GM18861 (cell line): ENCODE measurements at regions not wholly inside any gene's neighbourhood (a gene's known extent, or its start where the extent isn't known, plus 50 kb on each side); places are given as distances from the start of the nearest gene placed in this dataset.
"Not testable (repeated sequence)": the region's sequence is repeated elsewhere in the genome, so short reads cannot be mapped to it uniquely, and the experiment has no call there.

ENCODE experiments used
- ATAC-seq: cut with Tn5 transposase; IDR thresholded peaks from one replicate; pipeline ENCODE4 v1.9.1; 2021; ENCODE audit not compliant: unreplicated experiment

DNA sequence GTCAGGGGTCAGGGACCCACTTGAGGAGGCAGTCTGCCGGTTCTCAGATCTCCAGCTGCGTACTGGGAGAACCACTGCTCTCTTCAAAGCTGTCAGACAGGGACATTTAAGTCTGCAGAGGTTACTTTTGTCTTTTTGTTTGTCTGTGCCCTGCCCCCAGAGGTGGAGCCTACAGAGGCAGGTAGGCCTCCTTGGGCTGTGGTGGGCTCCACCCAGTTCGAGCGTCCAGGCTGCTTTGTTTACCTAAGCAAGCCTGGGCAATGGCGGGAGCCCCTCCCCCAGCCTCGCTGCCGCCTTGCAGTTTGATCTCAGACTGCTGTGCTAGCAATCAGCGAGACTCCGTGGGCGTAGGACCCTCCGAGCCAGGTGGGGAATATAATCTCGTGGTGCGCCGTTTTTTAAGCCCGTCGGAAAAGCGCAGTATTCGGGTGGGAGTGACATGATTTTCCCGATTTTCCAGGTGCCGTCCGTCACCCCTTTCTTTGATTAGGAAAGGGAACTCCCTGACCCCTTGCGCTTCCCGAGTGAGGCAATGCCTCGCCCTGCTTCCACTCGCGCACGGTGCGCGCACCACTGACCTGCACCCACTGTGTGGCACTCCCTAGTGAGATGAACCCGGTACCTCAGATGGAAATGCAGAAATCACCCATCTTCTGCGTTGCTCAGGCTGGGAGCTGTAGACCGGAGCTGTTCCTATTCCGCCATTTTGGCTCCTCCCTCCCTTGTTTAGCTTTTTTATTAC, 268.6 kb upstream of the SATB1 start:
- not testable (repeated sequence) for ATAC-seq

DNA sequence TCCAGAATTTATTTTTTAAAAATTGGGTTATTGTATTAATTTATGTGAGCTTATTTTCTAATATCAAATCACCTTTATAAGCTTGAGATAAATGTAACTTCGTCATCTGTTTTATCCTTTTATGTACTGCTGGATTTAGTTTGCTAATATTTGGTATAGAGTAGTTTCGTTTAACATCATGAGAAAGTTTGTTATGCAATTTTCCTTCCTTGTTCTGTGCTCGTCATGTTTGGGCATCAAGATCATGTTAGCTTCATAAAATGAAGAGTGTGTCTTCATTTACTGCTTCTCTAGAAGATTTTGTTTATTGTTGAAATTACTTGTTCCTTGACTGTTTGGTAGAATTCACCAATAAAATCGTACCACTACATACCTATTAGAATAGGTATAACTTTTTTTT, 262.1 kb upstream of the SATB1 start:
- ATAC-seq: no peak

DNA sequence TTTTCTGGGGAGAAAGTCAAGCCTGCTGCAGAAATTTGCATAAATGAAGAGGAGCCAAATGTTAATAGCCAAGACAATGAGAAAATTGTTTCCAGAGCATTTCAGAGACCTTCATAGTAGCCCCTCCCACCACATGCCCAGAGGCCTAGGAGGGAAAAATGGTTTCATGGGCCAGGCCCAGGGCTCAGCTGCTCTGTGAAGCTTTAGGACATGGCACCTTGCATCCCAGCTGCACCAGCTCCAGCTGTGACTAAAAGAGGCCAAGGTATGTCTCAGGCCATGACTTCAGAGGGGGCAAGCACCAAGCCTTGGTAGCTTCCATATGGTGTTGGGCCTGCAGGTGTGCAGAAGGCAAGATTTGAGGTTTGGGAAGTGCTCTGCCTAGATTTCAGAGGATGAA, 258.8 kb upstream of the SATB1 start:
- ATAC-seq: no peak

DNA sequence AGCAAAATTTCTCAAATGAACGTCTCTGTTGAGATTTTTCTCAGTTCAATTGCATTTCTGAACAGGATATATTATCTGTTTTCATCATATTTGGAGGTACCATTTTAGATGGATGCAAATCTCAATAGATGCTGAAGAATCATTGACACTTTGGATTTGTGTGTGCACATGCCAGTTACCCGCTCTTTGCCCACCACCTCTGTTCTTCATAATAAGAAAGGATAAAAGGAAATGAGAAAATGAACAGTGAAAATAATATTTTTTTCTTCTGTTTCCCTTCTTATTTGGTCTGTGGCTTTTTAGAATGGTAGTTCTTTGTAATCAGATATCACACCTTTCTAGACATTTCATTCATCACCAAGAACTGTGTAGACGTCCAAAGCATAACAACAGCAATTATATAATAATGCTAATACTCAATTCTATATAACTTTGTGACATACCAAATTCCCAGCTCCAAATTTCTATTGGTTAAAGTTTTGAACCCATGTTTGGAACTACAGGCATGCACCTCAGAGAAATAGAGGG, 256.7 kb upstream of the SATB1 start:
- ATAC-seq: no peak

DNA sequence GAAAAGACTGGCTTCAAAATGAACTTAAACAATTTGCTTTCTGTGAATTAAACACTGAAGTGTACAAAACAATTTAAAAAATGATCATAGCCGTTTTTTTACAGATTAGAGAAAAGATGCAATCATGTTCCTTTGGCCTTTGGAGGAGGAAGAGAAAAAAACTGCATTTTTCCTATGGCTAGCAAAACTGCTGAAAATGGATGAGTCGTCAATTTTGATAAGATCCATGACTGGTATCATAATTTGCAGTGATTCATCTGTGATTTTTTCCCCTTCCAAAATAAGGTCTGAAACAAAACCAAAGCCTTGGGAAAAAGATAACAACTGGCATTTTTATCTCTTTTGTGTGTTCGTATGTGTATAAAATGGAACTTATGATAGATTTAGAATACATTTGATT, 255.6 kb upstream of the SATB1 start:
- ATAC-seq: no peak

DNA sequence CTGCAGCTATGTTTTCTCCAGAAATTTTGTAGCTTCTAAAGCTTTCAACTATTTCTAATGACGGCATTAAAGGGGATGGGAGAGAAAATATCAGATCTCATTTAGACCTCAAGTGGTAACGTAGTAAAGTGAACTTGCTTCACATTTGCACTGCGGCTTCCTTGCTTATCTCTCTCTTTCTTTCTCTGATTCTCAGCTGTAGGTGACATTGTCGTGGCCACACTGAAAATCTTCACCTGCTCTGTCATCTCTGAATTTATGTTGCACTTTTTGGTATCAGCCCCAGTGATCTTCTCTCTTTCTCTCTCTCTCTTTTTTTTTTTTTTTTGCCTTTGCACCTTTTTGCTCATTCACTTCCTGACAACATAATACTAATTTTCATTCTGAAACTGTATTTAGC, 254.1 kb upstream of the SATB1 start:
- no peak for ATAC-seq

DNA sequence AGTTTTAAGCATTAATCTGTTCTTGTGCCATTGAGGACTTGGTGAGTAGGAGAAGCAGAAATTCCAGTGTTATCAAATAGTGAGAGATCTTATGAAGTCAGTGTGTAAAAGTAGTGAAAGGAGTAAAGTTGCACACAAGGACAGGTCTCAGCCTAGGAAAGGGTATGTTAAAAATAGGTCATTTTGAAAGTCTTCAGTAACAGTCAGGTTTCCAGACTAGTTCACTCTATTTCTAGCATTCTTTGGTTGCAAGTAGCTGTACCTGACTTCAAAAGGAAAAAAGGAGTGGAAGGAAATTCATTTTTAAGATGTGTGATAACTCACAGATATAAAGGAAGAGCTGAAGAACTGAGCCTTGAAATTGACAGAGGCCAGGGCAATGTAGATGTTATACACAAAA, 250.1 kb upstream of the SATB1 start:
- ATAC-seq: no peak

DNA sequence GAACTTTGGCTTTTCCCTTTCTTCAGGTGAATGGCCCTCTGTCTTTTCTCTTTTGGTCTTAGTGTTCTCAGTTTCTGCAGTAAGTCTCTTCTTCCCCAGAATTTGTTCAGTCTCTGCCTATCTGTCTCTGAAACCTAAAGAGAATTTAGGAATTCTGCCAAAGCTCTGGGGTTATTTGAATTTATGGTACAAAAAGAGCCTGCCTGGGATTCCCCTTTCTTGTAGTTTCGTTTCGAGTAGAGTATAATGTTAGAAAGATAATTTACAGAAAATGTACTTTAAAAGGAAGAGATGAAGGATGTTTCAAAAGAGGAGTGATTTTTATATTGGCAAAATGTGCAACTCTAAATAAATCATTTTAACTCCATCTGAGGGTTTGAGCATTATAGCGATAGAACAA, 247.4 kb upstream of the SATB1 start:
- ATAC-seq: no peak

DNA sequence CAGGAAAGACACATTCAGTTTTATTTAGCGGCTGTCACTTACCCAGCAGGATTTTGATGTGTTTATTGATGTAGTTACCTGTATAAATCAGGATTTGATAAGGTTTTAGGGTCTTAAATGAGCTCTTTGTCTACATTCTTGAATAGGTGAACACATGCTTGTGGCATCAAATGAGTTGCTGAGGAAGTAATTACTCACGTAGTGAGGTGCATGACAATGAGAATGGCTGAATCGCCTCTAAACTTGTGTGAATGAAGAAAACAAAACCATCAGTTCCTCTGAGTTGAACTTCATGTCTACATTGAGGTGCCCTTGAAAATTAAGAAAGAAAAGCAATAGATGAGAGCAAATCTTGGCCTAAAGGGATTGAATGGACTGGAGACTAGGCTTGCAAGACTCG, 245.6 kb upstream of the SATB1 start:
- ATAC-seq: no peak

DNA sequence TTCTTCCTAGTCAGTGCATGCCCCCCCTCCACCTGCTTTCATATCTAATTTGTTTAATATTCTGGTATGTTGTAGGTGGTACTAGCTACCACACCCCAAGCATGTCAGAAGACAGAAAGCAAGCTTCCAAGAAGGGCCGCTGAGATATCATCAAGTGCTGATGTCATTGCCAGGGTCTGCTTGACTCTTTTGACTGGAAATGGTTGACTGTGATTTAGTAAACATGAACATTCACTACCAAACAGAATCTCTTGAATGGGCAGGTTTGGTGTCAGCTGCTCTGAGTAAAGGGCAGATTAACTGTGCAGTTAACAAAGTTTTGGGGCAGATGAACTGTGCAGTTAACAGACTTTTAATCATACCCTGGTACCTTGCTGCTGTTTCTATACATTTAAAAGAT, 244.2 kb upstream of the SATB1 start:
- ATAC-seq: no peak

DNA sequence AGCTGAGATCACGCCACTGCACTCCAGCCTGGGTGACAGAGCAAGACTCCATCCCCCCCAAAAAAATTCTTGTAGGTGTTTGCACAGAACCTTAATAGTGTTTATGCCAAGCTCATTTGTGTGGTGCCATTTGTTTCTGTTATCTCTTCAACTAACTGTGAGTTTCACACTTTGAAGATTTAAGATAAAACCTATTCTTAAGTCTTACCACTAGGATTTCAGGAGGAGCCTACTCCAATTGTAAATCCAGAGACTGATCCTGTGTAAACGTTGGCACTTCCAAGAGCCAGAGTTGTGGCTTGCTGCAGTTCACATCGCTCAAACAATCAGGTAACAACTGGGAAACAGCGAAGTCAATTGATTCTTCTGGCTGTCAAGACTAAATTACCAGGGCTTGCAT, 242.4 kb upstream of the SATB1 start:
- ATAC-seq: no peak

DNA sequence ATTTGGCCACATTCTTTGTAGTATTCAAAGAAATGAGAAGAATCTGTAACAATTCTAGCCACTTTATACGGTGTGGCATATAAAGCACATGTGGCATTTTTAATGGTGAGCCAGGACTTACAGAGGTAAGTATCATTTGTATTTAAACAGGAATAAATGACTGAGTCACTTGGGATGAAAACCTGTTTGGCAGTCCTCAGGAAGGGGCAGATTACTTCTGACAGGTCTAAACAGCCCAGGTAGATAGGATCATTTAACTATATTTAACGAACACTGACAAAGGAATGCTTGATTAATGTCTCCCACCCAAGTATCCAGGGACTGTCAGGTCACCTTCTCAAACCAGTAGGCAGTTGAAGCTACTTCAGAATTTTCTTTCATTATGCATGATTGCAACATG, 241.5 kb upstream of the SATB1 start:
- no peak for ATAC-seq

DNA sequence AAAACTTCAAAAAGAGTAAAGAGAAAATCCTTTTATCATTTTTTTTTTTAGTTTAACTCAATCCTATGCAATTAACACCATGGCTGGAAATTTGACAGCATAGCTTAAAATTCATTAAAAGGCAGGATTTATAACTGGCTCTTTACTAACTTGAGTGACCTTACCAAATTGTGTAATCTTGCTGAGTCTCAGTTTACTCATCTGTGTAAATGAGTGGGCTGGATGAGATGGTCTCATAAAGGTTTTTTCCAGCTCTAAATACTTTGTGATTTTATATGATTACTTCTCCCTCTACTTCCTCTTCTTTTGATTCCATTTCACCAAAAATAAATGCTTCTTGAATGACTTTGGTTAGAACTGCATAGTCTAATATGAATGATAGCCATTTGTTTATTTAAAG, 234.9 kb upstream of the SATB1 start:
- ATAC-seq: no peak

DNA sequence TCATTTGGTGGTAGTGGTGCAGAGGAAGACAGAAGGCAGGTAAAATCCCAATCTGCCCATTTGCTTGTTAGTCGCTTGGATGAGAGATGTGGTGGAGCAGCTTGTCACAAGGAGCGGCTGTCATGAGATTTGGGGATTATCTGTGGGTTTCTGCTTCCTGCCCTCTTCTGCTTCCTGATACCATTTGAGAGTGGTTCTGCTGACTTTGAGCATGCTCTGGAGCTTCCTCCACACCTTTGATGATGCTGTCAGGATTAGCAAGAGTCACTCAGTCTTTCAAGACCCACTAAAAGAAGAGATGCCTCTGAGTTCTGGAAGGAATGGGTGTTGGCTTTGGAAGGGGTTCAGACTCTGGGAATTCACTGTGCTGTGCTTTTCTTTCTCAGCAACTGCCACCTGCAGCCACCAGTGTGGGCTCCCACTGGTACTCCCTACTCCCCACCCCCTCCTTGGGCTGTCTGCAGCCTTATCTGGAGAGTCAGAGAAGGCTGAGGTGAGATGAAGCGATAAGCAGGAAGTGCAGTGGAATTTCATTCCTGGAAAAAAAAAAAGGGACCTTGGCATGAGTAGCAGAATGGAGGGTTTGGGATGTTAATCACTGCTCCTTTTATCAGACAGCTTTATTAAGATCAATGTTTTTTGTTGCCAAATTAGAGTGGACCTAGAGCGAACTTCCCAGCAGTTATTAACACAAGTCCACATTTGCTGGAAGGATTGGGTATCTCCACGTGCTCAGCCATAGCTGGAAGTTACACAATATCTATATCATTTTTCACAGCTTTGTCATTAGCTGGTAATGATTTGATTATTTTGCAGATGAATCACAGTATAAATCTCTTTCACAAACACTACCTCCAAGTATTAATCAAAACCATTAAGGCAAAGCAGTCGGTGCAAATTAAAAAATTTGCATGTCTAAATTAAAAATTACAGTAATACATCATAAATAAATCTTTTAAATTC, 233.0 kb upstream of the SATB1 start:
- ATAC-seq: no peak

DNA sequence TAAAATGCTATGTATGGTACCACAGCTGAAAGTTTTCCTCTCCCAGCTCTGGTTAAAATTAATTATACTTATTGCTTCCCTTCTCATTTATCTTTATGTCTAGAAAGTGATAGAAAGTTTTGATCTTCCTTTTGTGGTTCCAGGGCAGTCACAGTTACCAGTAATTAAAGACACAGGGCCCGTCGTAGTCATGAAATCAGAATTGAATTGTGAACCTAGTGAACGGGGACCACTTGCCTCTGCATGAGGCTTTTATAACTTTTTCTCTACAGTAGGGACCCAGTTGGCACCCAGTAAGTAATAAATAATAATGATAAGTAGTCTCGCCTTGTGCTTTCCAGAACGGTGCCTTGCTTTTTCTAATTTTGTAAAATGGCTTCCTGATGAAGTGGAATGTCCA, 231.7 kb upstream of the SATB1 start:
- no peak for ATAC-seq

DNA sequence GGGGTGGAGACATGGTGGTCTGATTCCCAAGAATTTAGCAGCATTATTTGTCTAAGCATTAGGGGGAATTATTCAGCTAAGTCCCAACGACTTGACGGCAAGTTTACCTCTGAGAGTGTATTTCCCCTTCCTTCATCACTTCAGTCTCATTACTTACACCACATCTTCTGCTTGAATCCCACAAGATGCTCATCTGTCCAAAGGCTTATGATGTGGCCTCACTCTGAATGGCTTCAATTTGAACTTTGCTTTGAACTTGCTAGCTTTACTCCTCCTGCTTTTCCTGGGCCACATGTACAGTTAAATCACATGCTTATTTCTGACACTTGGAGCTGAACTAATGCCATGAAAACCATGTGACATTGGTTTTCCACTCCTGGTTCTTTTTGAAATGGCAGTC, 231.3 kb upstream of the SATB1 start:
- no peak for ATAC-seq

DNA sequence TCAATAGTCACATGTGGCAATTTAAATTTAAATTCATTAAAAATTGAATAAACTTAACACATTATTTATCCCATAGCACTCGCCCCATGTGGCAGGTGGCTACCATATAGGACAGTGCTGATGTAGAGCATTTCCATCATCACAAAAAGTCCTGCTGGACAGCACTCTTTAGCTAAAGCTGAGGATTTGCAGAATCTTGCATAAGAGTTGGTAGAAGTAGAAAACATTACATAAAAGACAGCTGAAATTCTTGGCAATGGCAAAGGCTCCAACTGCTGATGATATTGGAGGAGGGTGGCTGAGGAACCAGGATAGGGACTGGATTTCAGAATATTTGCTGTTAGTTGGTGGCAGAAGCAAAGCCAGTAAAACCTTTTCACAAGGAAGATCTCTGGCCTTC, 230.7 kb upstream of the SATB1 start:
- no peak for ATAC-seq

DNA sequence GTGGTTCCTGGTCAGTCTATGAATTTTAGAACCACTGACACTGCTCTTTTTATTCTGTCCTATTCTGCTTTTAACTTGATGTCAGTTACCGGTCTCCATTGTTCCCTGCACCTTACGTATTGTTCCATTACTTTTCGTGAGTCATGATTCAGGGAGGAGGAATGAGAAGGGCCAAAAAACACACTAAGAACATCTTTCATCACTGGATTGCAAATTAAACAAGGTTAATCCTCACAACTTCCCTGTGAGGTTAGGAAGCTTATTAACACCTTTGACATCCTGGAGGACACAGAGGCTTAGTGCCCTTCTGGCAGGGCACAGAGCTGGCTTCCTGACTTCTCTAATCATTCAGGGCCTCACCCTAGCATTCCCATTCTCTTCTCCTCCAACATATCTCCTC, 227.6 kb upstream of the SATB1 start:
- ATAC-seq: no peak

DNA sequence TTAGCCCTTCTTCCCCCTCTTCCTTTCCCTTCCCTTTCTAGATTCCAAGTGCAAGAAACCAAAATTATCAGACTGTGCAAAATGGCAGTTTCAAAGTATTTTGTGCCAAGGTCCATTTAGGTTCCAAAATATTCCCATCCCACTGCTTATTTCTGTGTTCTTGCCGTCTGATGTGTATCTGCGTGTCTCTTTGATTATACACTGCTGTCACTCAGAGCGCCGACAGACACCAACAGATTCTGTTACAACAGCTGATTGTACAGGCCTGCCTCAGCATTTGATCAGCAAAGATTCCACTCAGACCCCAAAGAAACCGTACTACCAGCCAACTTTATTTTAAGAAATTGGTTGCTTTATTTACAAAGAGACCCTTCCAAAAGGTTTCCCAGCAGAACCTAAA, 225.6 kb upstream of the SATB1 start:
- no peak for ATAC-seq

DNA sequence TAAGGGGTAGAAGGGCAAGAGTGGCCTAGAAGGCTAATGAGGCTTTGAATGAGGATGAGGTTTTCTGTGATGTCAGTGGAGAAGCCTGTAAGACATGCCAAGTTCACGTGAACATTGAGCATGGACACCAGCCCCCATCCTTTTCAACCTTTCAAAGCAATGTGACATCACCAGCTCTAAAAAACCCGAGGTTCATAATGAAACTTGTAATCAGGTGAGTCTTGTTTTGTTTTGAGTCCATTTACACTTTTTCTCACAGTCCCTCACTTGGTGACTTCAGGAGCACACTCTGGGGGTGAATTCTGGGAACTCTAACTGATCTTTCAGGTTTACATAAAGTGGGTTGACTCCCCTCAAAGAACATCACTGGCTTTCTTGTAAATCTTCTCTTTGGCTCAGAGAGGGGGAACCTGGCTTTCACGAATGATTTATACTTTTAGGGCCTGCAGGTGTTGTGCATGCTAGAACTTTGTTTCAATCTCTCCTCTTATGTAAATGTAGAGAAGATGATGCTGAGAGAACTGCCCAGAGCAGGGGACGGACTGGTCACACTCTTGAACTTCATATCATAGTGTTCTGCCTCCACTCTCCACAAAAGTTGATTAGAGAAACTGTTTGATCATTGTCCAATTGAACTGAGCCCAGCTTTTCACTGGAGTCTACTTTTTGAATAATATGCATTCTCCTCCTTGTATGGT, 224.7 kb upstream of the SATB1 start:
- peak; percentile 83 for ATAC-seq

DNA sequence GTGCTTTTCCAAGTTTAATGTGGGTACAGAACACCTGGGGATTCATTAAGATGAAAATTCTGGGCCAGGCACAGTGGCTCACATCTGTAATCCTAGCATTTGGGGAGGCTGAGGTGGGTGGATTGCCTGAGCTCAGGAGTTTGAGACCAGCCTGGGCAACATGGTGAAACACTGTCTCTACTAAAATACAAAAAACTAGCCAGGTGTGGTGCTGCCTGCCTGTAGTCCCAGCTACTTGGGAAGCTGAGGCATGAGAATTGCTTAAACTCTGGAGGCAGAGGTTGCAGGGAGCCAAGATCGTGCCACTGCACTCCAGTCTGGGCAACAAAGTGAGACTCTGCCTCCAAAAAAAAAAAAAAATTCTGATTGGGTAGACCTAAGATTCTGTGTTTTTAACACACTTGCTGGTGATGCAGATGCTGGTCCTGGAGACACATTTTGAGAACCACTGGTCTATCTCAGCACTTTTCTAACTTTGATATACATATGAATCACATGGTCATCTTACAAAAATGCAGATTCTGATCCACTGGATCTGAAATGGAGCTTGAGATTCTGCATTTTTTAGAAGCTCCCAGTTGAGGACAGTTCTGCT, 223.8 kb upstream of the SATB1 start:
- no peak for ATAC-seq
